Right atrium auricular region (tissue), 2 donors: ENCODE measurements at regions not wholly inside any gene's neighbourhood (a gene's known extent, or its start where the extent isn't known, plus 50 kb on each side); places are given as distances from the start of the nearest gene placed in this dataset.
A peak's percentile ranks its signal among the peaks of the same experiment; 100 is the strongest.

ENCODE experiments used
- DNase-seq: peaks from one replicate; pipeline ENCODE4 v3.0.0-alpha.2; 2019; ENCODE audit warnings: low spot score
- H3K27ac ChIP-seq, 2 donors: fragments of 200-600 bp; sonication (generic); 1 replicate in 1 of 2; 2 replicates in 1 of 2; pipeline ENCODE4 v1.5.1; 2016 to 2019
- H3K27me3 ChIP-seq, 2 donors: fragments of 200-600 bp; sonication (generic); one replicate each; pipeline versions ENCODE4 v1.5.1 to v1.6.0; 2017 to 2019
- H3K36me3 ChIP-seq: fragments of 200-600 bp; sonication (generic); one replicate; pipeline ENCODE4 v1.5.1; 2016
- H3K4me1 ChIP-seq, 2 donors: fragments of 200-600 bp; sonication (generic); one replicate each; pipeline versions ENCODE4 v1.5.1 to v1.6.0; 2017 to 2019
- H3K4me3 ChIP-seq, 2 donors: fragments of 200-600 bp; sonication (generic); 1 replicate in 1 of 2; 2 replicates in 1 of 2; pipeline ENCODE4 v1.5.1; 2017 to 2019; ENCODE audit warnings: mild to moderate bottlenecking in 1 of 2, moderate library complexity in 1 of 2
- H3K9me3 ChIP-seq, 2 donors: fragments of 200-600 bp; sonication (generic); one replicate each; pipeline ENCODE4 v1.5.1; 2019
- TF ChIP-seq, protein P1 (sequence below), 2 donors: fragments of 200-600 bp; sonication (generic); IDR thresholded peaks; one replicate each; pipeline ENCODE4 v1.5.1; 2019; ENCODE audit warnings: antibody characterized with exemption in 2 of 2

DNA sequence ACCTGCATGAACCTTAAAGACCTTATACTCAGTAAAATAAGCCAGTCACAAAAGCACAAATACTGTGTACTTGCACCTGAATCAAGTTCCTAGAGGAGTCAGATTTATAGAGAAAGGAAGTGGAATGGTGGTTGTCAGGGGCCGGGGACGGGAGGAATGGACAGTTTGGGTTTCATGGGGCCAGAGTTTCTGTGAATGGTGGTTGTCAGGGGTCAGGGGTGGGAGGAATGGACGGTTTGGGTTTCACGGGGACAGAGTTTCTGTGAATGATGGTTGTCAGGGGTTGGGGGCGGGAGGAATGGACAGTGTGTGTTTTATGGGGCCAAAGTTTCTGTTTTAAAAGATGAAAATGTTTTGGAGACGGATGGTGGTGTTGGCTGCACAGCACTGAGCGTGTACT lies 260.0 kb upstream of the MKI67 start:
- H3K27me3 ChIP-seq: no peaks in the 10 kb centered on the region
- H3K4me3 ChIP-seq: no peak overlapping the region

DNA sequence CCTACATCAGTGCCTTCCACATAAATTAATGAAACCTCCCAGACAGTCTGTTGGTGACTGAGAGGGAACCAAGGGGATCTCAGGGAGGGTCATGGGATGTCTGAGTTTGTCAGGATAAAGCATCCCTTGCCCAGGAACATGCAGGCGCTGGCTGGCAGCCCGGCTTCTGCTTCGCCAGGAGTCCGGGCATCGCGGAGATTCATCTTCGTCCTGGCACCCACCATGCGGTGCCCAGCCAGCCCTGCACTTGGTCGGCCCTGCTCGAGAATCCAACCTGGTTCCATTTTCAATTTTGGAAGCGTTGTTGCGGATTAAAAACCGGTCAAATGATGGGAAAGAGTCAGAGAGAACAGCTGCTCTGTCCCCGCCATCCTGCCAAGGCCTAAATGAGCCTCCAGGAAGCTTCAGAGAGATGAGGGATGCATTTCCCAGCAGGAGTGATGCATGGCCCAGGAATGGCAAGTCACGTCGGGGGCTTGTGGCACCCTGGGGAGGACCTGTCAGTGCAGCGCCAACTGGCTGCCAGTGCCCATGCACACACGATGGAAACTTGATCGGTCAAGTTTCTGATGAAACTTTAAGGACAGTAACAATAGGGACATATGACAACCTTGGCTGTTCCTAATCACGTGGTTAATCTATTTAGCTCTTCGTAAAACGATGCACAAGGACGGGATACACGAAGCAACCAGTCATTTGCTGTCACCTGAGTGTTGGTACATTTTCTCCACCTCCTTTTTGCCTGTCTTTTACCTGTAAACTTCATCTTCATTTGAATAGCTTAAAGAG lies 260.8 kb upstream of the MKI67 start:
- H3K9me3 ChIP-seq: no peaks in the 10 kb centered on the region
- no peaks in the 10 kb centered on the region for H3K4me1 ChIP-seq
- TF ChIP-seq, protein P1, sequence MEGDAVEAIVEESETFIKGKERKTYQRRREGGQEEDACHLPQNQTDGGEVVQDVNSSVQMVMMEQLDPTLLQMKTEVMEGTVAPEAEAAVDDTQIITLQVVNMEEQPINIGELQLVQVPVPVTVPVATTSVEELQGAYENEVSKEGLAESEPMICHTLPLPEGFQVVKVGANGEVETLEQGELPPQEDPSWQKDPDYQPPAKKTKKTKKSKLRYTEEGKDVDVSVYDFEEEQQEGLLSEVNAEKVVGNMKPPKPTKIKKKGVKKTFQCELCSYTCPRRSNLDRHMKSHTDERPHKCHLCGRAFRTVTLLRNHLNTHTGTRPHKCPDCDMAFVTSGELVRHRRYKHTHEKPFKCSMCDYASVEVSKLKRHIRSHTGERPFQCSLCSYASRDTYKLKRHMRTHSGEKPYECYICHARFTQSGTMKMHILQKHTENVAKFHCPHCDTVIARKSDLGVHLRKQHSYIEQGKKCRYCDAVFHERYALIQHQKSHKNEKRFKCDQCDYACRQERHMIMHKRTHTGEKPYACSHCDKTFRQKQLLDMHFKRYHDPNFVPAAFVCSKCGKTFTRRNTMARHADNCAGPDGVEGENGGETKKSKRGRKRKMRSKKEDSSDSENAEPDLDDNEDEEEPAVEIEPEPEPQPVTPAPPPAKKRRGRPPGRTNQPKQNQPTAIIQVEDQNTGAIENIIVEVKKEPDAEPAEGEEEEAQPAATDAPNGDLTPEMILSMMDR (IDR thresholded peaks at IDR 0.05): no peak
- no peak overlapping the region for H3K27ac ChIP-seq
- DNase-seq: no peak
- H3K36me3 ChIP-seq: no peaks in the 10 kb centered on the region
- H3K27me3 ChIP-seq: no peaks in the 10 kb centered on the region
- H3K4me3 ChIP-seq: no peak overlapping the region

More for the DNA sequence above, 260.0 kb upstream of the MKI67 start:
- TF ChIP-seq, protein P1 (IDR thresholded peaks at IDR 0.05): no peak
- Histone ChIP-seq H3K27ac (no peak overlapping the region), H3K9me3 (no peaks in the 10 kb centered on the region), H3K36me3 (no peaks in the 10 kb centered on the region), H3K4me1 (no peaks in the 10 kb centered on the region)
- DNase-seq: no peak

DNA sequence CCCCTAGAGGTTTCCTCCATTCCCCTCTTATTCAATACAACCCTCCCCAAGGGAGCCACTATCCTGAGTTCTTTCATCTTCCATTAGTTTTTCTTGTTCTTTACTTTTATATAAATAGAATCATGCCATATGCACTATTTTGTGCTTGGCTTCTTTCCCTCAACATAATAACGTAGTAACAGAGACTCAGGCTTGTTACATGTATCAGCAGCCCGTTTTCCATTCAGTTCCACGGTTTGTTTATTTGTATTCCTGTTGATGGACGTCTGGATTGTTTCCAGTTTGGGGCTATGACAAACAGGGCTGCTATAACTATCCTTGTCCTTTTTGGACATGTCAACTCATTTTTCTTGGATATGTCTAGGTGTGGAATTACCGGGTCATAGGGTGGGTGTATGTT lies 264.4 kb upstream of the MKI67 start:
- Histone ChIP-seq H3K4me3 (no peak overlapping the region), H3K4me1 (no peaks in the 10 kb centered on the region), H3K36me3 (no peaks in the 10 kb centered on the region), H3K27ac (no peak overlapping the region), H3K27me3 (no peaks in the 10 kb centered on the region), H3K9me3 (no peaks in the 10 kb centered on the region)
- DNase-seq: no peak
- TF ChIP-seq, protein P1 (IDR thresholded peaks at IDR 0.05): no peak

DNA sequence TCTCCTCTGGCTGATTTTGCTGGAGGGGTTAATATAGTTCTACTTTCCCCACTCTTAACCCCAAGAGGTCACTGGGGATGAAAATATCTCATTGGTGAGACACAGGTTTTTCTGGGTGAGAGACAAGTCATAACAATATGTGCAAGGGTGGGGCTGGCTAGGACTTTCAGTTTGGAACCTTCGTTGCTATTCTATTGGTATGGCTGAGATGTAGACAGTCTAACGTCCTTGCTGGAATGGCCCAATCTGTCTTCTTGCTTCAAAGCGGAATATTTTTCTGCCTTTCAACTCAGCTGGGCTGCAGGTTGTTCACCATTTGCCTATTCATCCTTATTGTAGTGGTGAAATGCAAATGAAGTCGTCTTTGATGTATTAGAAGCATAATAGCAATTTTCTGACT lies 267.3 kb upstream of the MKI67 start:
- no peaks in the 10 kb centered on the region for H3K36me3 ChIP-seq
- H3K27ac ChIP-seq: no peak overlapping the region
- no peak overlapping the region for H3K4me3 ChIP-seq
- peak; percentile 4 for DNase-seq
- H3K4me1 ChIP-seq: no peaks in the 10 kb centered on the region
- no peaks in the 10 kb centered on the region for H3K9me3 ChIP-seq
- TF ChIP-seq, protein P1 (IDR thresholded peaks at IDR 0.05): no peak
- no peaks in the 10 kb centered on the region for H3K27me3 ChIP-seq

DNA sequence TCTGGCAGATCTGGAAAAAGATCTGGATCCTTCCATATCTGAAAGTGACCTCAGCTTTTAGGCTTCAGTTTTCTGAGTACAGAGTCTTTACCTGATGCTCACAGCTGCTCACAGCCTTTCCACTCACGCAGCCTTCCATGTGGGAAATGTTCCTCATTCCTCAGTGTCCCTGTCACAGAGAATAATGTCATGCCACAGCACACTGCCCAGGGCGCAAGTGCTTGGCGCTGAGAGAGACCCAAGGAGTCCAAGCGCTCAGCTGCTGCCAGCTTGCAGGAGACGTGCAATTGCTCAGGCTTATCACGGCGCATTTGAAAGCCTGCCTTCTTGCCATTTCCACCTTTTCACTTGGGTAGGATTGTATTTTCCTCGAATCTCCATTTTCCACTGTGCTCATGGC lies 271.9 kb upstream of the MKI67 start:
- Histone ChIP-seq H3K4me1 (no peaks in the 10 kb centered on the region), H3K4me3 (no peak overlapping the region), H3K9me3 (peaks cover 0 to 10% of the 10 kb centered on the region in 2 donors), H3K27me3 (no peaks in the 10 kb centered on the region), H3K36me3 (no peaks in the 10 kb centered on the region), H3K27ac (no peak overlapping the region)
- DNase-seq: peak; percentile 11
- TF ChIP-seq, protein P1 (IDR thresholded peaks at IDR 0.05): no peak

DNA sequence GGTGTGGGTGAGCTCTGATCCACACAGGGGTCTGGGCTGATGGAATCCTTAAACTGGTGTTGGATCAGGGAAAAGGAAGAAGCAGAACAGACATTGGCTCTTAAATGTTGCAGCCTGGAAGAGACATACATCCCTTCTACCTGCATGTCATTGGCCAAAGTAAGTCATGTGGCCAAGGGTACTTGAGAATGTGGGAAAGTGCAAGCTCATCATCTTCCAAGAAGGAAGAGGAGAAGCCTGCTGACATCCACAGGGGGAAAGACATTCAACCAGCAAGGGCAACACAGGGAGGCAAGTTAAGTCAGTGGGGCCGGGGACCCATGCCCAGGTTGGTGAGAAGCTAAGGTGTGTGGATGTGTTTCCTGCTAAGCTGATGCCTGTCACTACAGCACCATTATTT lies 272.8 kb upstream of the MKI67 start:
- Histone ChIP-seq H3K27me3 (no peaks in the 10 kb centered on the region), H3K27ac (no peak overlapping the region), H3K4me3 (no peak overlapping the region), H3K36me3 (no peaks in the 10 kb centered on the region), H3K4me1 (no peaks in the 10 kb centered on the region), H3K9me3 (peaks cover 0 to 10% of the 10 kb centered on the region in 2 donors)
- TF ChIP-seq, protein P1 (IDR thresholded peaks at IDR 0.05): no peak
- DNase-seq: no peak
